ENCODE measurements at regions not wholly inside any gene's neighbourhood (a gene's known extent, or its start where the extent isn't known, plus 50 kb on each side); places are given as distances from the start of the nearest gene placed in this dataset.

DNA sequence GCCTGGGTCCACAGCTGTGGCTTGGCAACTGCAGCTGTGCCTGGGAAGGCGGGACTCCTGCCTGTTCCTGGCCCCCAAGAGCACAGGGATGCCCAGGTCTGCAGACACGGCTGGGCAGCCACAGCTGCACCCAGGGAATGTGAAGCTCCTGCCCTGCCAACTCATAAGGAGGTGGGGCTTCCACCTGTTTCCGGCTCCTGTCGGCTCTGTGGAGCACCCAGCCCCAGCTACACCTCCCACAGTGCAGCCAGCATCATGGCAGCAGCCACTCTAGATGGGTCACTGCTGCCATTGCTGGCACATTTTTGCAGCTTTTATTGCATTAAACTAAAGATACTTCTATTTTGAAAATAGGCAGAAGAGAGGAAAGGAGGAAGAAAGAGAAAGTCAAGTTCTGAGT lies 207.9 kb downstream of the SAMD5 start:
- DNase-seq (ENCODE audit: low read depth), result no peak

DNA sequence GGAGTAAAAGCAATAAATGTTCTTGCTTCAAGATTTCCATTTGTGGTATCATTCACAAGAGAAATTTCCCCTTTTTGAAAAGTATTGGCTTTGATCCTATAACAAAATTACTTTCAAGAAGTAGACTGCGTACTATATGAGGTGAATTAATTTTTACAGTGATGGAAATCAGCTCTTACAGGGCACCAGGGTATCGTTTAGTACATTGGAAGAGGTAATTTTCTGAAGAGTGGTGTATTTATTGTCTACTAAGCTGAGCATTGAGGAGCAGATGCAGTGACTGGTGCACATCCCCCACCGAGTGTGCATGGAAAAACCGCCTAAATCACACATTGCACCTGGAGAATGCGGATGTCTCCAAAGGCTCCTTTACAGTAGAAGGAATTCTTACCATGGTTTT lies 209.5 kb downstream of the SAMD5 start:
- no peak for DNase-seq (ENCODE audit: low read depth)

DNA sequence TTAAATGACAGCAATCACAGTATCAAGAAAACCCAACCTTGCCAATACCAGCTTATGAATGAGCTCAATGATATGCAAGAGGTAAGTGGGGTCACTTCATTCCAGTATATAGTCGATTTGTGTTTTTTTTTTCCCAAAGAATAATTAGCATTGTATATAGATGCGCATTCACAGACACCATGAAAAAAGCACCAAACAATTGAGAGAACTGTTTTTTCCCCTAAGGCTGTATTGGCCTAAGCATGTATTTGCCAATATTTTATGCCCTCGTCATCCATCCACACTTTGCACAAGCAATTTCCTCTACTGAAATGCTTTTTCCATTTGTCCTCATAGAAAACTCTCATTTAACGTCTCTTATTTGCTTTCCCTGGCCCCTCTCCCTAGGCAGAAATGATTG lies 213.7 kb downstream of the SAMD5 start:
- DNase-seq (ENCODE audit: low read depth), result no peak

DNA sequence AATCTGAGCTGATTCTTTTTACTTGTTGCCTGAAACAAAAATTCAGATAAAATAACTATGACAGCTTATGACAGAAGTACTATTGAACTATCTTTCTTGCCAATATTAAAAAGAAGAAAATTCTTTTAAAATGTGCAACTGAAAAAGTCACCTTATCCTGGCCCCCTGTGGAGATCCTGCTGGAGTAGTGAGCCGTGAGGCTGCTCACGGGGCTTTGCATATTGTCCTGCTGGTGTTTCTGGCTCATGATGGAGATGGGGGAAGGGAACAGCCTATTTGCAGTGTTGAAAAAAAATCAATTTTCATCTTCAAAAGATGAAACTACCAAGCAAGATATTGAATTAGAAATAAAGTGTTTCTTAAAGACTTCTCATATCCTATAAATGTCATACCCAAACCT lies 216.0 kb downstream of the SAMD5 start:
- DNase-seq (ENCODE audit: low read depth), result no peak

DNA sequence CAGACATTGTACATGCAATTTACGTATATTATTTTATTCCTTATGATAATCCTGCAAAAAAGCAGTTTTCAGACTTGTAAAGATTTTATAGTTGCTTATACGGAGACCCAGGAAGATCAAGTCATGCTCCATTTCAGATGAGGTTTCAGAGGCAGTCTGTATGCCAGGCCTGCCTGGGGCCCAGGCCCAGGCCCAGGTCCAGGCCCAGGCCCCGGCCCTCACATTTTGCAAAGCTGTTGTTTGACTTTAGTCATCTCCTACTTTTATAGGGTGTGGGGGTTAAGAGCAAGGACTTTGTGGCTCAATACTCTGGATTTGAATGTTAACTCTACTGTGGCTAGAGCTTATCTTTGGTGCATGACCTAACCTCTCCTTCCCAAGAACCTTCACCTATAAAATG lies 217.9 kb downstream of the SAMD5 start:
- DNase-seq (ENCODE audit: low read depth), result no peak

DNA sequence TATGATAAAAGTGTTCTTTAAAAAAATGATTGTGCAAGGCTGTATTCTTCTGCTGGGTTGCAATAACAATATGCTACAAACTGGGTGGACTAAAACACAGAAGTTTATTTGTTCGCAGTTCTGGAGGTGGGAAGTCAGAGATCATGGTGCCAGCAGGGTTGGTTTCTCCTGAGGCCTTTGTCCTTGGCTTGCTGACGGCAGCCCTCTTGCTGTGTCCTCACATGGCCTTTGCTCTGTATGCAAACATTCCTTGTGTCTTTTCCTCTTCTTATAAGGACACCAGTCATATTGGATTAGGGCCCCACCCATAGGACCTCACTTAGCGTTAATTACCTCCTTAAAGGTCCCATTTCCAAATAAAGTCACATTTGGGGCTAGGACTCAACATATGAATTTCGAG lies 220.4 kb downstream of the SAMD5 start:
- DNase-seq (ENCODE audit: low read depth), result no peak

DNA sequence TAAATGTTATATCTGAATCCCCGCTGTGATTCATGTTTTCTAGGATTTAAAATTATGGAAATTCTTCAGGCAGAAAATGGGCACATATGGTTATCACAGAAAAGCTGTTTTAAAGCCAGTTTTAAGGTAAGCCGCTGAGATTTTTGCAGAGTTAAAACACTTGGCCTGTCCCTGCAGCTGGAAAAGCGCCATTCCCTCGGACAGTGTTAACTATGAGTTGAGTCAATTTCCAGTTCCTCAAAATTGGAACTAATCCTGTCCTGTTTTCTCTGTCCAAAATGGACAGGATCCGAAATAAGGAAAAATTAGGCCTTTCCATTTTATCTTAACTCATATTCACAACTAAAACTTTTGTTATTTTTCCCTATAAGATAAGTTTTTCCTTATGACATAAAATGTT lies 225.2 kb downstream of the SAMD5 start:
- no peak for DNase-seq (ENCODE audit: low read depth)

DNA sequence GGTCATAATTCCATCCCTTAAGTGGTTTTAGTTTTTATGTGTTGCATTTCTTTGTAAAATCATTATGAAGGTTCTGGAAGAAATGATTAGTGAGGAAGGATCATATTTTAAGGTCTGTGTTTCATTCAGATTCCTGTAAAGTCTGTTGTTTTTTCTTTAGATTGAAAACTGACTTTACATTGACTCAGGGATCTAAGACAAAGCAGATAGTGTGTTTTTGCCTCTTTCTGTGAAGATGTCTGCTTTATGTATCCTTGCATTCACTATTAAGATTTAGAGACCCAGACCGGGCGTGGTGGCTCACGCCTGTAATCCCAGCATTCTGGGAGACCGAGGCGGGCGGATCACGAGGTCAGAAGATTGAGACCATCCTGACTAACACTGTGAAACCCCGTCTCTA lies 225.7 kb downstream of the SAMD5 start:
- DNase-seq (ENCODE audit: low read depth), result no peak

DNA sequence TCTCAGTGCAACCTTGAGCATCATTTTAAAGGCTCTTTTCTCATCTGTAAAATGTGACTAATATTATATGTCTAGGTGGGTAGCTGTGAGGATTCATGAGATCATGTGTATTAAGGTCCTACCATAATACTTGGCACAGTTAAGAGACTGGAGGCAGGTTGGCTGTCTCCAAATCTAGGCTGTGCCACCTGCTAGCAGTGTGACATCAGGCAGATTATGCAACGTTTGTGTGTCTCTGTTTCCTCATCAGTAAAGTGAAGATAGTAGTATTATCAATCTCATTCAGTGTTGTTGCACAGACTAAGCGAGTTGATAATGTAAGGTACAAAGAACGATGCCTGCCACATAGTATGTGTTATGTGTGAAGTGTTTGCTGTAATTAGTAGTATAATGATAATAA lies 227.4 kb downstream of the SAMD5 start:
- no peak for DNase-seq (ENCODE audit: low read depth)

DNA sequence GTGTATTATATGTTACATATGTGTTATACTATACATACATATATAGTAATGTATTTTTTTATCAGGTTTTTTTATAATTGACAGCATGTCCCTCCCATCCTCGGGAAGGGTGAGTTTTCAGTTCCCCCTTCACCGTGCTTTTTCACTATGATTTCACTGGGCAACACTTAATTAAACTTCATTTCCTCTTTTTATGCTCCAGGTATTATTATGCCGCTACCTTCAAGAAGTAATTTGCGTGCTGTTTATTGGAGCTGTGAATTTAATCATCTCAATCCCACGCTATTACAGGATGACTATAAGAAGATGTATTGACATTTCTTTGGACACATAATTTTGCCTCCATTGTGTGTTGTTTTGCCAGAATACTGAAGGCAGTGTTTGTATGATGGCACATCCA lies 228.6 kb downstream of the SAMD5 start:
- DNase-seq (ENCODE audit: low read depth), result no peak

DNA sequence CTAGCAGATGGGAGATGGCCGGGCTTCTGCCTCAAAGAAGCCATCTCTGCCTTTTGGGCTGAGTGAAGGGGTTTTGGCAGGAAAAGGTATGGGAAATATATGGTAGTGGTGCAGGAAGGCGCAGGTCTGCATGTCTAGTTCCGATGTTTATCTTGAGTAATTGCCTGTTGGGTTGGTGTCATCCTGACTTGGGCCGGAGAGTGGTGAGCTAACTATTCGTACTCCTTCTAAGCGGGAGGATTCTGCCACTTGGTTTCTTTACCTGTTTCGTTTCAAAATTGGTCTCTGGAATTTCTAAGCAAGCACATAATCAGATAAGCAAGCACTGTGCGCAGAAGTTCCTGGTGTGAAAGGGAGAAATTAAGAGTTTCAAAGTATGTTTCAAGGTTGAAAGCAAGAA lies 229.6 kb downstream of the SAMD5 start:
- DNase-seq (ENCODE audit: low read depth), result no peak

DNA sequence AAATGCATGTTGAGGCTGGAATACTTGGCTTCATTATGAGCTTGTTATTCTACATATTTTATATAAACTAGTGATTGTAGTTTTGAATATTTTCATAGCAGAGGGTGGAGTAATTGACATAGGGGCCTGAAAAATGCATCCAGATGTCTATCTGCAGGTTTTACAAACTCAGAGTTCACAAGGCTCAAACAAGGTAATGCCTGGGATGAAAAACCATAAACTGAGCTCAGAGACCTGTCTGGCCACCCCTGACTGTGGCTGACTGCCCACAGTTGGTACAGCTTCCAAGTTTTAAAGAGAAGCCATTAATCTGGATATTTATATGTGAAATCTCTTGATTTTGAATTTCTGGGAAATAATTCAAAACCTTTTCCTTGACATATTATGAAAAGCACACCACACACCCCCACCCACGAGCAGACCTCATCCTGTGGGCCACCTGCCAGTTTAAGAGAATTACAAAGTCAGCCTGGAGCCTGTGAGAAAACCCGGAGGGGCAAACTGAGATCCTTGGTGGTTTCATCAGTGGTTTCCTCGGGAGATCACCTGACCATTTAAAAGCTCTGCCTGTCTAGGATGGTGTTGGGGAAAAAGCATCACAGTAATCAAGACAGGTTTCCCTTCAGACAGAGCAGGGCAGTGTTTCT lies 230.1 kb downstream of the SAMD5 start:
- no peak for DNase-seq (ENCODE audit: low read depth)

DNA sequence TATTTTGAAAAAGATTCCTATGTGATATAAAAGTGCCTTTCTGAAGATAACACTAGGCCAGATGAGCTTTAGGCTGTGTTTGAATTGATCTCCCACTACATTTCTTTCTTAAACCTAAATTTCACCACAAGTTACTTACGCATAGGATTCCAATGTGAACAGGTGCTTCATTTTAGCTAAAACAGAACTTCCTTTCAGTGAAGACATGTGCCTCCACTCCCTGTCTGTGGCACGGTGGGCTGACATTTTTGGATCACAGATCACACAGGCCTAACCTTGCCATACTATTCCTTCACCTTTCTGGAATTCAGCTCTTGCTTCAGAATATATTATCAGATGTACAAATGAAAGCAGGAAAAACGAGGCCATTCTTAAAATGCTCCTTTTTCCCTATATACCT lies 231.8 kb downstream of the SAMD5 start:
- DNase-seq (ENCODE audit: low read depth), result no peak

DNA sequence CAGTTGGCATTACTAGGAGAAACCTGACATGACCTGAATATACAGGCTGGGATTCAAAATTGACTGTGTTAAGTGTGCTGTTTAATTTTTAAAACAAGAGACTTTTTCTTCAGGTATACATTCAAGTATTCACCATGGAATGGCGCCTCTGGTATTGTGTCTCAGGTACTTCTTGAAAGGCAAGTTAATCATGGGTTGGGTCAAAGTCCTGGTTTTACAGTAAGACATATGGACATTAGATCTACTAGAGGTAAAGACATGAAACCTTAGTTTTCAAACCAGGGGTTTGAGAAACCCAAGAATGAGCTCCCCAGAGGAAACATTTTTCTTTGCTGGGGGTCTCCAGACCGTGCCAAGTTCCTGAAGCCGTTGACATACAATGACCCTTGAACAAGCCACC lies 232.4 kb downstream of the SAMD5 start:
- no peak for DNase-seq (ENCODE audit: low read depth)

DNA sequence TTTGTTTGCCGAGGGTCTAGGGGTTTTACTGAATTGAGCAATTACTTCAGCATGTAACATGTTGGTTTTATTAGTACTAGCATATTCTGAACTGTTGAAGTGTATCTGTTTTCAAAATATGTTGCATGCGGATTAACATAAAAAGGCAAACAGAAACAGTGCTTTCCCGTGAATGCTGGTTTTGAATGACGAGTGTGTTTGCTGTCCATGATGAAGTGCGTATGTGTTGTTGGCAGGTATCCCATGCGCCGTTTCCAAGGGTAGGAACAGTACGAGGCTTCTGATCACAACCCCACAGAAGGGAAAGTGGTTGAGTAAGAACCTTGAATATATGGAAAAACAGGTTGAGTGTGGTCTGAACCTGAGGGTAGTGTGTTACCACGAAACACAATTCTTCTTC lies 232.9 kb downstream of the SAMD5 start:
- no peak for DNase-seq (ENCODE audit: low read depth)

DNA sequence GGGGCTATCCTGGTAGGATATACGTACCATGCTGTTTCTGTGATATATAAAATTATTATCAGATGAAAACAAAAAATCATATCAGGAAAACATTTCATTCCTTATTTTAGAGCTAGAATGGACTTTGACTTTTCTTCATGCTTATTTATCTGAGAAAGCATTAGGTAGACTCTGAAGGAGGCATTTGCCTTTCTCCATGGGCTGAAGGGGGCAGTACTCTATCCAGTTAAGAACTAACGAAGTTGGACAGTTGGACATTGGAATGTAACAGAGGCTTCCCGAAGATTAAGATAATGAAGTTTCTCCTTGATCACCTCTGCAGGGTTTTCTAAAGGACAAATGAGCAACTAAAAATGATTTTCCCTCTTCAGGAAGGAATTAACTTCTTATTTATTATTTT lies 233.9 kb downstream of the SAMD5 start:
- no peak for DNase-seq (ENCODE audit: low read depth)

DNA sequence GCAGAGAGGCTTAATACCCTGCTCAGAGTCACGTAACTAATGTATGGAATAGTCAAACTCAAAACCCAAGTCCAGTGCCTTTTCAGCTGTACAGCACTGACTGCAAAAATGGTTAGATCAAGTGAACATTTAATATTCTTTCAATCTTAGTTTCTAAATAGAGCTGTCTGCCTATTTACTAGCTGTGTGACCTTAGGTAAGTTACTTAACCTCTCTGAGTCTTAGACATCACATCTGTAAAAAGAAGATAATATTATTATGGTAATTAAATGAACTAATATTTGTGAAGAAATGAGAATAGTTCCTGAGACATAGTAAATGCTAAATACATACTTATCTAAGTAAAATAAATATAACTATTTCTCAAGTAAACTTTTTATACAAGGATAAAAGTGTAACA lies 235.5 kb downstream of the SAMD5 start:
- no peak for DNase-seq (ENCODE audit: low read depth)

DNA sequence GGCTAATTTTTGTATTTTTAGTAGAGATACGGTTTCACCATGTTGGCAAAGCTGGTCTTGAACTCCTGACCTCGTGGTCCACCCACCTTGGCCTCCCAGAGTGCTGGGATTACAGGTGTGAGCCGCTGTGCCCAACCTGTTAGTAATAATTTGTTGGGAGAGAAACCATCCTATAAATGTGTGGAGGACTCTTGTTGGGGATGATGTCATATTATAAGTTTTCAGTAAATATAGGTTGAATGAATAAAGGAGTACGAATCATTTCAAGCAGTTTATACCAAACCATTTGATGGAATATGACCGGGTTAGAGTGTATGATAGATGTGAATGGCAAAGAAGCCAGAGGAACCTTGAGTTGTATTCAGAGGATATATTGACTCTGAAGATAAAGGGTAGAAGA lies 240.8 kb downstream of the SAMD5 start:
- DNase-seq (ENCODE audit: low read depth), result no peak

DNA sequence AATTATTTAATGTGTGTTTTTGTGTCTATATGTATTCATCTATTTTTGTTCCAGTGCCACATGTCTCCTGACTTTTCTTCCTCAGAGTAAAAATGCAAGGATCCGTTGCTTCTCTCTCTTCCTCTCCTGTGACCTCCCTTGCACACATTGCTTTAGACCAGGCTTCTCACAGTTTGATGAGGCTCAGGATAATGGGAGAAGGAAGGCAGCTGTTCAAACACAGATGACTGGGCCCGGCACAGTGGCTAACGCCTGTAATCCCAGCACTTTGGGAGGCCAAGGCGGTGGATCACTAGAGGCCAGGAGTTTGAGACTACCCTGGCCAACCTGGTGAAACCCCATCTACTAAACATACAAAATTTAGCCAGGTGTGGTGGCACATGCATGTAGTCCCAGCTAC lies 241.9 kb downstream of the SAMD5 start:
- DNase-seq (ENCODE audit: low read depth), result no peak

DNA sequence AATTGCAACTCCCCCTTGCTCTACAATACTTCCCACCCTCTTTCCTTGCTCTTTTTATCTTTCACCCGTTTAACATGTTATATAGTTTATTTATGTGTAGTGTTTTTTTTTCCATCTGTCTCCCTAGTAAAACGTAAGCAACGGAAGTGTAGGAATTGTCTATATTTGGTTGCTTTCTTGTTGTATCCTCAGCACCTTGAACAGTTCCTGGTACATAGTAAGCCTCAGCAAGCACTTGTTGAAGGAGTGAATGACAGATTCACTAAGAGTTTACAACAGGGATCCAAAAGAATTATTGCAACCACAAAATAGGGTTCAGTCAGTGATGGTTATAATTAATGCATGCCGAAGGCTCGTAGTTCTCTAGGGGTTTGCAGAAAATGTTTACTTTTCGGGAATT lies 242.7 kb downstream of the SAMD5 start:
- DNase-seq (ENCODE audit: low read depth), result no peak

DNA sequence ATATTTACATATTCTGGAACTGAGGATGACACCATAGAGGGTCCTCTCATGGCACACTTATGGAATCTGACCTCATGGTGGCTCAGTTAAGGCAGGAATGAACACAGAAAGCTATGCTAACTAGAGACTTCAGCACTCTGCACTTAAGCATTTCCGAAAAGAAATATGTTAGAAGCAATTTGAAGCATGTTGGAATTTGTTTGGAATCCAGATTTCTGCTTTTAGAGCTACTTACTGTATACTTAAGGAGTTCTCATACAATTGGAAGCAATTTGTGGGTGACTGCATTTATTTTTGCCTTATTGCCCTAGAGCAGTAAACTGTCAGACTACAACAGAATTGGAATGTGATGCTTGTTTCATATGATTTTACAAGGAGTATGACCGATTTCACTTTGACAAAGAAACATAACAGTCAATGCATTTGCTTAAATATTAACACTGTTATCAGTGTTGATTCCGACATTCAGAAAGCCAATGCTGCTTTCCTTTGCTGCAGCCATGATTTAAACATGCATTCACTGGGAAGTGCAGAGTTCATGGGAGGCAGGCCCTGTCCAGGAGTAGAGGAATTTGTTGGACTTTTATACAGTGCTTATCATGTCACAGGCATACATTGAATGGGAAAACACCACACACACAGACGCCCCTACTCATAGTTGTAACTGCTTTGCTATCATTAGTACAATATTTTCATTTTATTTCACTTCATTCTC lies 244.4 kb downstream of the SAMD5 start:
- DNase-seq (ENCODE audit: low read depth), result no peak

DNA sequence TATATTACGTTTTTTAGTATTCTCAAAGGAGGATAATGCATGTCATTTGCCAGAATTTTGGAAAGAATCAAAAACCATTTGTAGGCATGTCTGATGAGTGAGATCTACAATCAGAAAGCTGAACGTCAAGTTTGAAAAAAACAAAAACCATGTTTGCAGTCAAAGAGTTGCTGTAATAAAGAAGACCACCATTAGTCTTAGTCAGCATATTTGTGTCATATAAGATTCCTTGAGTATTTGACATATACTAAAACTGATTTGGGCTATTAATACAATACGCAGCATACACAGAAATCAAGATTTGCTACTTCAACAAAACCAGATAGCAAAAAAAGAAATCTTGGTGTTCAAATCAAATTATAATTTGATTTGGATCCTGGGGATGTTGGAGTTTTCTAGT lies 247.5 kb downstream of the SAMD5 start:
- DNase-seq (ENCODE audit: low read depth), result no peak

DNA sequence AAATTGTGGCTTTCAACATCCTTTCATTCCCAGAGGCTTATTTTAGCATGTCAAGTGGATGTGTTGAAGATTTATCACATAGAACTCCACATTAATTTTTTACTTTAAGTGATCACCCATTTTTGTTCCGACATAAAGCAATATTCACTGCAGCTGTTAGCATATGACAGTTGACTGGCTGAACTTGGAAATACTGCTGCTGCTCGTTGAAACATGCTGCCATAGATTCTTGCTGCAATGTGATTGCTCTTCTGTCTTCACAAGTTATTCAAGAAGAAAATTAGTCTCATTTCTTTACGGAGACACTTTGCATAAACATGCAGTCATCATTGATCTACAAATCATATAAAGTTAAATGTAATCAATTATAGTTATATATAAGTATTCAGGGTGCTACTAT lies 248.4 kb downstream of the SAMD5 start:
- no peak for DNase-seq (ENCODE audit: low read depth)

DNA sequence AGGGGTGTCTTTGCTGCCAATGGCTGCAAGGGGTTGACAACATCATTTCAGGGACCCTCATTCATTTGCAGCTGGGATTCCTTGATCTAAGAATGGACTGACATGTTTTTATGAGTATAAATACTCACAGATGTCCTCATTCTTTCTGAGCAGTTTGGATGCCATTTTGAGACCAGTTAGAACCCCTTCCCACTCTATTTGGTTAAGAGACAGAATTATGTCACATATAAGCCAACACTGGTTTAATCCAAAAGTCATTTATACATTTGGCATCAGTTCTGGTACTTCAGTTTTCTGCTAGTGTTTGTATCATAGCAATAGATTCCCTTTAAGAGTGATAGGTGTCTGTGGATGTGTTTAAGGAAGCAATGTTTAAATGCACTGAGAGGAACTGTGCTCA lies 248.8 kb downstream of the SAMD5 start:
- DNase-seq (ENCODE audit: low read depth), result no peak

Measured in GM04504 (cell line).